GM12872 (cell line): ENCODE measurements at regions not wholly inside any gene's neighbourhood (a gene's known extent, or its start where the extent isn't known, plus 50 kb on each side); places are given as distances from the start of the nearest gene placed in this dataset.

ENCODE experiments used
- TF ChIP-seq, protein P1 (sequence below): IDR thresholded peaks from 3 replicates; pipeline ENCODE4 v1.5.1; 2011; ENCODE audit warnings: low read depth, mild to moderate bottlenecking, low read length, moderate library complexity; ENCODE audit not compliant: insufficient read depth

DNA sequence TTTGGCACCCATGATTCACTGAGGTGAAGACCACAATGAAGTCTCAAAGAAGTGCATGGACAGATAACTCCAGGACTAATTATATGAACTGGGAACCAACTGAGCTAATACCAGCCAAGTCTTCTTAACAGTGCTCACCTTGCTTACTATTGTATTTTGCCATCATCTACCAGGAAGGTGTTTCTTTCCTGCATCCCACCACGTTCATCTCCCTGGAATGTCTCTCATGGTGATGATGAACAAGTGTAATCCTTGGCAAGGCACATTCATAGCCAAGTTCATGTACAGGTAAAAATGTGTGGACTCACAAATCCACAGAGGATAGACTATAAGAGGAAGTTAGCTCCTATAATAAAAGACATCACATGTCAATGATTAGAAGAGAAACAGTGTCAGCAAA is 489.1 kb downstream of the SMARCA1 start:
- TF ChIP-seq, protein P1, sequence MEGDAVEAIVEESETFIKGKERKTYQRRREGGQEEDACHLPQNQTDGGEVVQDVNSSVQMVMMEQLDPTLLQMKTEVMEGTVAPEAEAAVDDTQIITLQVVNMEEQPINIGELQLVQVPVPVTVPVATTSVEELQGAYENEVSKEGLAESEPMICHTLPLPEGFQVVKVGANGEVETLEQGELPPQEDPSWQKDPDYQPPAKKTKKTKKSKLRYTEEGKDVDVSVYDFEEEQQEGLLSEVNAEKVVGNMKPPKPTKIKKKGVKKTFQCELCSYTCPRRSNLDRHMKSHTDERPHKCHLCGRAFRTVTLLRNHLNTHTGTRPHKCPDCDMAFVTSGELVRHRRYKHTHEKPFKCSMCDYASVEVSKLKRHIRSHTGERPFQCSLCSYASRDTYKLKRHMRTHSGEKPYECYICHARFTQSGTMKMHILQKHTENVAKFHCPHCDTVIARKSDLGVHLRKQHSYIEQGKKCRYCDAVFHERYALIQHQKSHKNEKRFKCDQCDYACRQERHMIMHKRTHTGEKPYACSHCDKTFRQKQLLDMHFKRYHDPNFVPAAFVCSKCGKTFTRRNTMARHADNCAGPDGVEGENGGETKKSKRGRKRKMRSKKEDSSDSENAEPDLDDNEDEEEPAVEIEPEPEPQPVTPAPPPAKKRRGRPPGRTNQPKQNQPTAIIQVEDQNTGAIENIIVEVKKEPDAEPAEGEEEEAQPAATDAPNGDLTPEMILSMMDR, result no peak

DNA sequence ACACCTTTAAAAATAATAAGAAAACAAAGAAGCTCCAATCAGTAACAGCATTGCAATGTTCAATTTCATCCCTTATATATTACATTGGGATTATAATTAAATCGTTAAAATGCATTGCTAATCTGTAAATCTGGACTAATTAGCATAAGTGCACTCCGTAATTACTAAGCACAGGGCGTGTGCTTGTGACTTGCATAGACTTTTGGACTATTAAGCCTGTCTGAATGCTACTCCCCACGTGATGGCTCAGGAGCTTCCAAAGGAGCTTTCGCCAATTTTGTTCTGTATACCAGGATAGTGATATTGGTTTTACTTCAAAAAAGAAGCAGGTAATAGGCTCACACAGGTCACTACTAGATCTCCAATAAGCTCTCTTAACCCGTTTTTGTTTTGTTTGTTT is 497.1 kb downstream of the SMARCA1 start:
- TF ChIP-seq, protein P1, result no peak

DNA sequence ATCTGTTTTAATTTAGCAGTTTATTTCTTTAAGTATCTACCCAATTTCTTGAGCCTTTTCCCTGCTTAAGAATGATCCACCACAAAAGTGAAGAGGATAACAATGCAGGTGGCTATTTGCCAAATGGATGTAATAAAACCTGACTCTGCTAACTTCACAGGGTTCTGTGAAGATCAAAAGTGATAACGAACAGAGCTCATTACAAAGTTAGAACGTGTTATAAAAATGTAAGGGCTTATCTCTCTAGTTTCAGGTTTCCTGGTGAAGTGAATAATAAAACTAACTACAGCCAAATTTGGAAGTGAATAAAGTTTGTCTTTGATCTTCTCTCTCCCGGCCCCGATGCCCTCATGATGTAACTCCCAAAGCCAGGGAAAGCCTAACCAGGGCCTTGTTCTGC is 497.9 kb downstream of the SMARCA1 start:
- TF ChIP-seq, protein P1, result no peak

DNA sequence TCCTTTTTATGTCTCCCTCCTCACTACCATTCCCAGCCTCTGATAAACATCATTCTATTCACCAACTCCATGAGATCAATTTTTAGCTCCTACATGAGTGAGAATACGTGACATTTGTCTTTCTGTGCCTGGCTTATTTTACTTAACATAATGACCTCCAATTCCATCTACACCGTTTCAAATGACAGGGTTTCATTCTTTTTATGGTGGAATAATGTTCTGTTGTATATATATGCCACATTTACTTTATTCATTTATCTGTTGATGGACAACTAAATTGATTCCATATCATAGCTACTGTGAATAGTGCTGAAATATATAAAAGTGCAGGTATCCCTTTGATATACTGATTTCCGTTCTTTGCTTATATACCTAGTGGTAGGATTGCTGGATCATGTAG is 503.9 kb downstream of the SMARCA1 start:
- TF ChIP-seq, protein P1, result no peak

DNA sequence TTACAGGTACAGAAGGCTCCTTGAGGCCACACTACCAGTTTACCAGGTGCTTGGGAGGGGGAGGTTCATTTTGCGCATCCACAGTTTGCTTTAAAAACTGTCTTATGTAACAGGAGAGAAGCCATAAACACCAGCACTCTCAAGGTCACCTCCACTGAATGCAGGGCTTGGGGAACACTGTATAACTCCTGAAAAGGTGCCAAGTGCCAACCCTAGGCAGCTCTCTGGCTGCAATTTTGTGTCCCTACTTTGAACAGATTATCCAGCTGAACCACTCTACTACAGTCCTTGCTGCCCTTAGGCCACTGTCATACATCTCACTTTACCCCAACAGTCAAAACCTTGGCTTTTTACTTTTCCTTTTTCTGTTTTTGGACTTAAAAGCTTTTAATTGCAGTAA is 507.9 kb downstream of the SMARCA1 start:
- TF ChIP-seq, protein P1, result no peak

DNA sequence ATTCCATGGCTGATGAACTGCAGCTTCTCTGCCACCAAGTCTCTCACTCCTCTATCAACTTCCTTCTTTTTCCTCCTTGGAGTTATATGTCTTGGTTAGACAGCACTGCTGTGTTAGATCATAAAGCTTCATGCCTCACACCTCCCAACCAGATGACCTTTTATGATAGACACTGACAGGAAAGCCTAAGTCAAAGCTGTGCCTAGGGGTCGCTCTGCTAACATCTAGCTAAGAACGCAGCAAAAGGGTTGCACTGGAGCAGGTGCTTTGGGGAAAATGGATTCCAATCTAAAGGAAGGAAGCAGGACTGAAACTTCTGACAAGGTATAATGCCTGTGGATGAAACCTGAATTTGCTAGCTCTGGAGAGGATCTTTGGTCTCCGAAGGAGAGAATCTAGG is 509.7 kb downstream of the SMARCA1 start:
- TF ChIP-seq, protein P1, result no peak

DNA sequence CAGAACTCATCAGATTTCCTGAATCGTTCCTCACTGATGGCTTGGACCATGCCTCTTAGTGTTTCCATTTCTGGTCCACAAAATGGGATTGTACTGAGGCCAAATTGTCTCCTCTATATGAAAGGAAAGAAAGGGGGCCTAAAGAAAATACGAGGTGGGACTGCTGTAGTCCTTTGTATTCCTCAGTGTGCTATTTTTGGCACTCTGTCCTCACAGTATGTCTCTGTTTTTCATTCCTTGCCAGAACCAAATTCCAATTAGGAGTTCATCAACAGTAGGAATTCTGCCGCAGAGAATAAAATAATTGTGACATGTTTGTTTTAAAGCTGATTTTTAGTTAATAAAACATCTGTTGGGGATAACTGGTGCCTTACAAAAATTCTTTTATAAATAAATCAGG is 515.7 kb downstream of the SMARCA1 start:
- TF ChIP-seq, protein P1, result no peak

DNA sequence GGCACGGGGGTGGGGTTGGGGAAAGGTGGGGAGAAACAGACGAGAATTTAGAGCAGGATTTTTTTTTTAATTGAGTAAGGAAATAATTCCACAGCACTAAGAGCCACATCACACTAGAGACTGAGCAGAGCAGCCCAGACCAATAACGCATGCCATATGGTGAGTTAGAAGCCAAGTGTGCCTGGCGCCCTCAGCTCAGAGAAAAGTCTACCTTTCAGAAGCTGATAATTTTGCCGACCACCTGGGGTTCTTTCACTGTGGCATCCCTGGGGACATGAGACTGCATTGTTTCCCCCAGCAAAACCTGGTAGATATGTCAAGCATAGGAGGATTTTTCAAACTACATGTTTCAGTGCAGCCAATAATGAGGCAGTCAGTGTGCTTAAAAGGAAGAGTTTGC is 516.8 kb downstream of the SMARCA1 start:
- TF ChIP-seq, protein P1, result no peak
